HG03520 (cell line): ENCODE measurements at regions not wholly inside any gene's neighbourhood (a gene's known extent, or its start where the extent isn't known, plus 50 kb on each side); places are given as distances from the start of the nearest gene placed in this dataset.

Experiments used
- ATAC-seq: cut with Tn5 transposase; IDR thresholded peaks from one replicate; pipeline ENCODE4 v1.9.1; 2021; ENCODE audit warnings: mild to moderate bottlenecking, moderate library complexity; ENCODE audit not compliant: unreplicated experiment

GRCh38 chr3:24740326-24740725, 245.7 kb upstream of the THRB start:
- ATAC-seq, result no peak

- ATAC-seq, result no peak
Observed at GRCh38 chr3:24741506-24741905, 246.9 kb upstream of the THRB start.

GRCh38 chr3:24748520-24748919, 253.9 kb upstream of the THRB start:
- ATAC-seq, result no peak

- ATAC-seq, result no peak
Observed at GRCh38 chr3:24751020-24751419, 256.4 kb upstream of the THRB start.

- ATAC-seq, result no peak
Observed at GRCh38 chr3:24756101-24756888, 261.6 kb upstream of the THRB start.

GRCh38 chr3:24763393-24763792, 268.7 kb upstream of the THRB start:
- ATAC-seq, result no peak

- no peak for ATAC-seq
Observed at GRCh38 chr3:24764236-24764915, 269.7 kb upstream of the THRB start.

GRCh38 chr3:24765399-24765798, 270.7 kb upstream of the THRB start:
- ATAC-seq, result no peak

GRCh38 chr3:24769918-24770317, 275.3 kb upstream of the THRB start:
- no peak for ATAC-seq

- peak; percentile 71 for ATAC-seq
Observed at GRCh38 chr3:24773798-24774197, 279.1 kb upstream of the THRB start.

- ATAC-seq, result no peak
Observed at GRCh38 chr3:24780991-24781390, 286.3 kb upstream of the THRB start.

- no peak for ATAC-seq
Observed at GRCh38 chr3:24781454-24781853, 286.8 kb upstream of the THRB start.

- no peak for ATAC-seq
Observed at GRCh38 chr3:24793896-24794295, 299.2 kb upstream of the THRB start.

GRCh38 chr3:24802614-24803013, 308.0 kb upstream of the THRB start:
- peak; percentile 99 for ATAC-seq

GRCh38 chr3:24804095-24804494, 309.4 kb upstream of the THRB start:
- ATAC-seq, result no peak

GRCh38 chr3:24810881-24811280, 316.2 kb upstream of the THRB start:
- ATAC-seq, result no peak

GRCh38 chr3:24812116-24812515, 317.5 kb upstream of the THRB start:
- ATAC-seq, result no peak

GRCh38 chr3:24818055-24818454, 323.4 kb upstream of the THRB start:
- no peak for ATAC-seq

GRCh38 chr3:24828011-24828410, 333.4 kb upstream of the THRB start:
- no peak for ATAC-seq

GRCh38 chr3:24828551-24828950, 333.9 kb upstream of the THRB start:
- no peak for ATAC-seq

- no peak for ATAC-seq
Observed at GRCh38 chr3:24829011-24829581, 334.4 kb upstream of the THRB start.

- ATAC-seq, result no peak
Observed at GRCh38 chr3:24829629-24830229, 335.1 kb upstream of the THRB start.
